ENCODE measurements at regions not wholly inside any gene's neighbourhood (a gene's known extent, or its start where the extent isn't known, plus 50 kb on each side); places are given as distances from the start of the nearest gene placed in this dataset.

DNA sequence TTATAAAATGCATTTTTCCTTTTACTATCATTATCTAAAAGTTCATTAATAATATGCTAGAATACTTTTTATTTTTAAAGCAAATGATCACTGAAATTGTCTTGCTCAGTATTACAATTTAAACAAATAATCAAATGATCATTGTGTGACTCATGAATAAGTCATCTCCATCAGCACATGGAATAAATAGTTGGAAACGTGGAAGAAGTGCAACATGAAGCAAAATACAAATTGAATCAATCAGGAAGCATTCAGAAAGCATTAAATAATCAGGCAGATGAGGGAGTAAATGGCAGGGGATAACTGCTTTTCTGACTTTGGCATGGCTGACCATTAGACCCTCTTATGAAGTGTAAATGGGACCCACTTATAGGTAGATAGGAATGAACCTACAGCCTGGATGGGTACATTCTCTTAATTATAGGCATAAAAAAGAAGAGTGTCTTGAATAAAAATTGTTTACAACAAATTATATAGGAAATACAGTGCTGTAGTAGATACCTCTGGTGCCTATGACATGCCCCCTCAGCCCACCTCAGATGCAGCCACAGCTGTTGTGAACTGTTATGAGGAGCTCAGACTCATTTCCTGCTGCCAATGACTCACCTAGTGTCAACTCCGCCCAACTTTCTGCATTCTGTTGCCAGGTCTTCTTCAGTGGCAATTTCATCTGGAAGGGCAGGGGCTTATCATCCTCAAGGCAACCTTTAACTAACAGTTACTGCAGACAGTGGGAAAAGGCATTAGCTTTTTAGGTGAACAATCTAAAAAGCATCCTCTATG is 936.0 kb downstream of the TRIB2 start (continued):
- TF ChIP-seq ZNF462 (CRISPR knock-in tag; IDR thresholded peaks at IDR 0.05) = no peak
- no peak for TF ChIP-seq CREB1 (CRISPR knock-in tag; IDR thresholded peaks at IDR 0.05; ENCODE audit: low read depth)
- TF ChIP-seq CTCF (conservative IDR thresholded peaks at IDR 0.05; ENCODE audit: low read depth in 2 of 2) = no peak

- H3K36me3 ChIP-seq (ENCODE audit: insufficient read depth) = no peaks in the 10 kb centered on the region
- no peaks in the 10 kb centered on the region for H3K79me2 ChIP-seq (replicated peaks; ENCODE audit: insufficient read depth)
- H3K9me2 ChIP-seq (ENCODE audit: insufficient read depth) = no peaks in the 10 kb centered on the region
- H3K27me3 Mint-ChIP-seq (ENCODE audit: insufficient read depth, low read depth, poor library complexity) = peaks cover 7% of the 10 kb centered on the region
- no peak overlapping the region for H3K4me3 ChIP-seq
- peaks cover 32% of the 10 kb centered on the region for H3K9me3 Mint-ChIP-seq
- no peaks in the 10 kb centered on the region for H3K4me1 ChIP-seq (ENCODE audit: insufficient read depth)
- H3F3A ChIP-seq (replicated peaks; ENCODE audit: low read depth) = no peaks in the 10 kb centered on the region
- no peak overlapping the region for H2AFZ ChIP-seq
- H3K36me3 Mint-ChIP-seq (ENCODE audit: low read depth) = peaks cover 24% of the 10 kb centered on the region
- no peak overlapping the region for H3K4me3 Mint-ChIP-seq
- no peaks in the 10 kb centered on the region for H3K4me1 Mint-ChIP-seq
- H3K27me3 ChIP-seq (ENCODE audit: insufficient read depth) = no peaks in the 10 kb centered on the region
- H4K20me1 ChIP-seq (replicated peaks; ENCODE audit: insufficient read depth) = no peaks in the 10 kb centered on the region
- H3K27ac ChIP-seq (ENCODE audit: low read depth) = no peak overlapping the region
- ATAC-seq (no peak), DNase-seq (ENCODE audit: low spot score) (no peak)
- no peak overlapping the region for H3K27ac Mint-ChIP-seq
- H3K4me2 ChIP-seq = no peak overlapping the region
- TF ChIP-seq CTCF (conservative IDR thresholded peaks at IDR 0.05; ENCODE audit: low read depth in 2 of 2) = no peak
- TF ChIP-seq POLR2AphosphoS5 (IDR thresholded peaks at IDR 0.05; ENCODE audit: low read depth) = no peak
- no peak for TF ChIP-seq ZNF331 (CRISPR knock-in tag; IDR thresholded peaks at IDR 0.05; ENCODE audit: low read depth)
- TF ChIP-seq CREB1 (CRISPR knock-in tag; IDR thresholded peaks at IDR 0.05; ENCODE audit: low read depth) = no peak
- TF ChIP-seq EZH2phosphoT487 (IDR thresholded peaks at IDR 0.05; ENCODE audit: unreplicated experiment) = no peak
- TF ChIP-seq REST (IDR thresholded peaks at IDR 0.05; ENCODE audit: unreplicated experiment) = no peak
- TF ChIP-seq JUNB (IDR thresholded peaks at IDR 0.05; ENCODE audit: unreplicated experiment) = no peak
- TF ChIP-seq ETS1 (IDR thresholded peaks at IDR 0.05) = no peak
Measured at GRCh38 chr2:13654416-13654815, 937.7 kb downstream of the TRIB2 start.
